ENCODE measurements at regions not wholly inside any gene's neighbourhood (a gene's known extent, or its start where the extent isn't known, plus 50 kb on each side); places are given as distances from the start of the nearest gene placed in this dataset.

GRCh38 chr5:110255194-110255593 lies 471.3 kb downstream of the TMEM232 start:
- TF ChIP-seq CTCF (IDR thresholded peaks at IDR 0.05) (no peak), POLR2A (IDR thresholded peaks at IDR 0.05) (no peak)
